CD4-positive, alpha-beta T cell (primary cell): ENCODE measurements at regions not wholly inside any gene's neighbourhood (a gene's known extent, or its start where the extent isn't known, plus 50 kb on each side); places are given as distances from the start of the nearest gene placed in this dataset.

Experiments
- ATAC-seq: fragments of 200-7000 bp; cut with Tn5 transposase; one replicate; pipeline ENCODE4 v1.10.0; 2022; ENCODE audit warnings: mild to moderate bottlenecking; ENCODE audit not compliant: poor library complexity
- CTCF ChIA-PET: fragments of 350-600 bp; sonication (Branson Sonifier 250); formaldehyde crosslinking; loops from one replicate; lab custom pipeline; 2021; ENCODE audit warnings: antibody characterized with exemption, inconsistent platforms; lab: Charles Lee
- POLR2A ChIA-PET: fragments of 350-600 bp; sonication (Branson Sonifier 250); formaldehyde crosslinking; loops from one replicate; lab custom pipeline; 2021; ENCODE audit warnings: antibody characterized with exemption, inconsistent platforms; lab: Charles Lee
- DNase-seq, 14 experiments: peaks; one replicate each; pipeline ENCODE4 v3.0.0-alpha.2; 2013 to 2020; ENCODE audit warnings: mixed read lengths in 2 of 14
- H3K27ac ChIP-seq, 2 donors: one replicate each; pipeline versions ENCODE4 v1.5.1 to v1.7.0; 2013; ENCODE audit warnings: low read length in 2 of 2, low read depth in 1 of 2, mild to moderate bottlenecking in 1 of 2
- H3K27me3 ChIP-seq, 2 experiments: 1 replicate in 1 of 2; 2 replicates in 1 of 2; pipeline versions ENCODE4 v1.6.1 to v1.7.0; 2013; ENCODE audit warnings: low read length in 2 of 2, control low read depth in 1 of 2, mild to moderate bottlenecking in 1 of 2, moderate library complexity in 1 of 2; ENCODE audit not compliant: insufficient read depth in 2 of 2, control insufficient read depth in 1 of 2
- H3K36me3 ChIP-seq: one replicate; pipeline ENCODE4 v1.6.1; 2013; ENCODE audit warnings: low read length, control low read depth; ENCODE audit not compliant: insufficient read depth
- H3K4me1 ChIP-seq: one replicate; pipeline ENCODE4 v1.6.1; 2013; ENCODE audit warnings: low read length, control low read depth; ENCODE audit not compliant: insufficient read depth
- H3K4me3 ChIP-seq: one replicate; pipeline ENCODE4 v1.5.1; 2013; ENCODE audit warnings: mild to moderate bottlenecking, low read length, moderate library complexity
- H3K9me3 ChIP-seq, 2 experiments: 1 replicate in 1 of 2; 2 replicates in 1 of 2; pipeline versions ENCODE4 v1.6.1 to v1.7.0; 2013; ENCODE audit warnings: low read length in 2 of 2, mild to moderate bottlenecking in 2 of 2, control low read depth in 1 of 2, moderate library complexity in 1 of 2; ENCODE audit not compliant: control insufficient read depth in 1 of 2, insufficient read depth in 1 of 2
- H3K27ac Mint-ChIP-seq: one replicate; pipeline ENCODE4 v1.8.0; 2020; ENCODE audit warnings: mixed read lengths
- H3K27me3 Mint-ChIP-seq: one replicate; pipeline ENCODE4 v1.8.0; 2021; ENCODE audit warnings: mixed read lengths
- H3K36me3 Mint-ChIP-seq: one replicate; pipeline ENCODE4 v1.8.0; 2021; ENCODE audit warnings: low read depth, mixed read lengths
- H3K4me1 Mint-ChIP-seq: one replicate; pipeline ENCODE4 v1.8.0; 2021; ENCODE audit warnings: low read depth, mixed read lengths
- H3K4me3 Mint-ChIP-seq: one replicate; pipeline ENCODE4 v1.8.0; 2020; ENCODE audit warnings: mild to moderate bottlenecking, mixed read lengths
- H3K9me3 Mint-ChIP-seq: one replicate; pipeline ENCODE4 v1.8.0; 2020; ENCODE audit warnings: mixed read lengths
- CTCF ChIP-seq: fragments of 200-600 bp; IDR thresholded peaks from one replicate; pipeline ENCODE4 v1.8.0; 2022; ENCODE audit warnings: antibody characterized with exemption, mild to moderate bottlenecking
- intact Hi-C, 2 experiments: fragments of 100-400 bp; cut with DNase I in 1 of 2; cut with micrococcal nuclease in 1 of 2; formaldehyde crosslinking; loops; one replicate each; pipeline versions ENCODE4 v1.15.1 to v1.9.0; 2023 to 2025; cut with DNase I, micrococcal nuclease

GRCh38 chr4:4759232-4759631, 100.2 kb upstream of the MSX1 start:
- Mint-ChIP-seq H3K9me3 (no peaks in the 10 kb centered on the region), H3K27ac (no peak overlapping the region), H3K36me3 (no peaks in the 10 kb centered on the region), H3K27me3 (peaks cover 7% of the 10 kb centered on the region), H3K4me3 (no peak overlapping the region), H3K4me1 (peaks cover 8% of the 10 kb centered on the region)
- ChIA-PET CTCF (no interaction called here), POLR2A (no interaction called here)
- DNase-seq (no peak), ATAC-seq (no peak)
- TF ChIP-seq CTCF = no peak
- intact Hi-C loops = no loop called here
- Histone ChIP-seq H3K27ac (no peak overlapping the region), H3K9me3 (peaks cover 0 to 4% of the 10 kb centered on the region in 2 experiments), H3K4me3 (no peak overlapping the region), H3K36me3 (no peaks in the 10 kb centered on the region), H3K27me3 (peaks cover 0 to 5% of the 10 kb centered on the region in 2 experiments), H3K4me1 (peaks cover 15% of the 10 kb centered on the region)

GRCh38 chr4:4758681-4759080, 100.8 kb upstream of the MSX1 start:
- POLR2A ChIA-PET = no interaction called here
- no peak for DNase-seq
- peaks cover 0 to 4% of the 10 kb centered on the region in 2 experiments for H3K9me3 ChIP-seq
- H3K4me3 Mint-ChIP-seq = no peak overlapping the region
- no peak for ATAC-seq
- intact Hi-C loops = no loop called here
- peaks cover 12% of the 10 kb centered on the region for H3K4me1 ChIP-seq
- CTCF ChIA-PET = no interaction called here
- no peak overlapping the region for H3K27ac Mint-ChIP-seq
- no peak for TF ChIP-seq CTCF
- no peak overlapping the region for H3K27ac ChIP-seq
- H3K36me3 ChIP-seq = no peaks in the 10 kb centered on the region
- H3K27me3 ChIP-seq = peaks cover 0 to 5% of the 10 kb centered on the region in 2 experiments
- no peaks in the 10 kb centered on the region for H3K36me3 Mint-ChIP-seq
- H3K27me3 Mint-ChIP-seq = peaks cover 5% of the 10 kb centered on the region
- H3K9me3 Mint-ChIP-seq = no peaks in the 10 kb centered on the region
- no peak overlapping the region for H3K4me3 ChIP-seq
- H3K4me1 Mint-ChIP-seq = peaks cover 4% of the 10 kb centered on the region

- intact Hi-C loops = no loop called here
- Histone ChIP-seq H3K36me3 (no peaks in the 10 kb centered on the region), H3K9me3 (peaks cover 0 to 5% of the 10 kb centered on the region in 2 experiments), H3K4me1 (no peaks in the 10 kb centered on the region), H3K27ac (no peak overlapping the region), H3K27me3 (no peaks in the 10 kb centered on the region), H3K4me3 (no peak overlapping the region)
- CTCF ChIA-PET = no interaction called here
- no peak overlapping the region for H3K27ac Mint-ChIP-seq
- POLR2A ChIA-PET = no interaction called here
- DNase-seq = no peak
- no peak for TF ChIP-seq CTCF
- peaks cover 16% of the 10 kb centered on the region for H3K27me3 Mint-ChIP-seq
- no peak overlapping the region for H3K4me3 Mint-ChIP-seq
- no peaks in the 10 kb centered on the region for H3K36me3 Mint-ChIP-seq
- H3K9me3 Mint-ChIP-seq = no peaks in the 10 kb centered on the region
- no peak for ATAC-seq
- H3K4me1 Mint-ChIP-seq = no peaks in the 10 kb centered on the region
Measured at GRCh38 chr4:4755306-4755705, 104.2 kb upstream of the MSX1 start.
